Glutamatergic neuron (in vitro differentiated cells): ENCODE measurements at regions not wholly inside any gene's neighbourhood (a gene's known extent, or its start where the extent isn't known, plus 50 kb on each side); places are given as distances from the start of the nearest gene placed in this dataset.

ENCODE experiments used
- DNase-seq: peaks from one replicate; pipeline ENCODE4 v3.0.0; 2022
- H3K27ac Mint-ChIP-seq: one replicate; pipeline ENCODE4 v1.8.0; 2020; ENCODE audit warnings: mild to moderate bottlenecking, mixed read lengths, inconsistent platforms; ENCODE audit not compliant: unreplicated experiment
- H3K27me3 Mint-ChIP-seq: one replicate; pipeline ENCODE4 v1.8.0; 2020; ENCODE audit warnings: mild to moderate bottlenecking, moderate library complexity, mixed read lengths, inconsistent platforms; ENCODE audit not compliant: unreplicated experiment
- H3K36me3 Mint-ChIP-seq: one replicate; pipeline ENCODE4 v1.8.0; 2020; ENCODE audit warnings: mild to moderate bottlenecking, mixed read lengths, inconsistent platforms; ENCODE audit not compliant: unreplicated experiment
- H3K4me1 Mint-ChIP-seq: one replicate; pipeline ENCODE4 v1.8.0; 2020; ENCODE audit warnings: mild to moderate bottlenecking, low read depth, mixed read lengths, inconsistent platforms; ENCODE audit not compliant: unreplicated experiment
- H3K4me3 Mint-ChIP-seq: one replicate; pipeline ENCODE4 v1.8.0; 2020; ENCODE audit warnings: mild to moderate bottlenecking, mixed read lengths, inconsistent platforms; ENCODE audit not compliant: unreplicated experiment
- H3K9me3 Mint-ChIP-seq: one replicate; pipeline ENCODE4 v1.8.0; 2020; ENCODE audit warnings: mild to moderate bottlenecking, moderate library complexity, mixed read lengths, inconsistent platforms; ENCODE audit not compliant: unreplicated experiment
- CTCF ChIP-seq: fragments of 200-600 bp; sonication (generic); IDR thresholded peaks from one replicate; pipeline ENCODE4 v1.5.0; 2021; ENCODE audit not compliant: partially characterized antibody, unreplicated experiment

DNA sequence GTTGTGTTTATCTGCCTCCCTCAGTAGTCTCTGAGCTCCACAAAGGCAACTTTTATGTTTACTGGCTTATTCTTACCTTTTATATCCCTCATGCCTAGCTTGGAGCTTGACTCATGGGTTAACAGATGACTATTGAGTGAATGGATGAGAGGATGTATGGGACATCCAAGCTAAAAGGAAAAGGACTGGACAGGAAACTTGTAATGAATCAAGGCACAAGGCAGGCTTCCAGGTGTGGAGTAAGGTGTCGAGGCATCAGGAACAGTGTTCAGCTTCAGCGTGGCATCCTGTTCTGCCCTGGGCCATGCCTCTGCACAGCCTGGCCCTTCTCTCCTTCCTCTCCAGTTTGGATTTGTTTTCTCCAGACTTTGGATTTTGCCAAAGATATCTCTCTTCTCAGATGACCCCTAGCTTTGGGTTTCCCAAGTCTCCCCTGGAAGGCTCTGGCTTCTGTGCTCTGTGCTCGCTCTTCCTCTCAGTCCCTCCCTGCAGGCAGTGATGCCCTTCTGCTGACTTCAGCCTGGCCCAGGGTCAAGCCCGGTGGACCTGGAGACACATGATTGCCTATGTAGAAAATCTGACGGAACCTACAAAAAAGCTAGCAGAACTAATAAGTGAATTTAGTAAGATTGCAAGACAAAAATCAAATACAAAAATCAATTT lies 367.3 kb downstream of the CXCL12 start:
- H3K27ac Mint-ChIP-seq = no peak overlapping the region
- DNase-seq = no peak
- no peak overlapping the region for H3K4me3 Mint-ChIP-seq
- TF ChIP-seq CTCF = no peak
- peaks cover 4% of the 10 kb centered on the region for H3K4me1 Mint-ChIP-seq
- H3K27me3 Mint-ChIP-seq = peaks cover 1% of the 10 kb centered on the region
- H3K9me3 Mint-ChIP-seq = no peaks in the 10 kb centered on the region
- no peaks in the 10 kb centered on the region for H3K36me3 Mint-ChIP-seq

GRCh38 chr10:44016589-44017482 lies 368.1 kb downstream of the CXCL12 start:
- no peak for DNase-seq
- H3K27ac Mint-ChIP-seq = no peak overlapping the region
- H3K36me3 Mint-ChIP-seq = no peaks in the 10 kb centered on the region
- peaks cover 9% of the 10 kb centered on the region for H3K4me1 Mint-ChIP-seq
- H3K27me3 Mint-ChIP-seq = peaks cover 1% of the 10 kb centered on the region
- H3K4me3 Mint-ChIP-seq = no peak overlapping the region
- no peak for TF ChIP-seq CTCF
- peaks cover 3% of the 10 kb centered on the region for H3K9me3 Mint-ChIP-seq

DNA sequence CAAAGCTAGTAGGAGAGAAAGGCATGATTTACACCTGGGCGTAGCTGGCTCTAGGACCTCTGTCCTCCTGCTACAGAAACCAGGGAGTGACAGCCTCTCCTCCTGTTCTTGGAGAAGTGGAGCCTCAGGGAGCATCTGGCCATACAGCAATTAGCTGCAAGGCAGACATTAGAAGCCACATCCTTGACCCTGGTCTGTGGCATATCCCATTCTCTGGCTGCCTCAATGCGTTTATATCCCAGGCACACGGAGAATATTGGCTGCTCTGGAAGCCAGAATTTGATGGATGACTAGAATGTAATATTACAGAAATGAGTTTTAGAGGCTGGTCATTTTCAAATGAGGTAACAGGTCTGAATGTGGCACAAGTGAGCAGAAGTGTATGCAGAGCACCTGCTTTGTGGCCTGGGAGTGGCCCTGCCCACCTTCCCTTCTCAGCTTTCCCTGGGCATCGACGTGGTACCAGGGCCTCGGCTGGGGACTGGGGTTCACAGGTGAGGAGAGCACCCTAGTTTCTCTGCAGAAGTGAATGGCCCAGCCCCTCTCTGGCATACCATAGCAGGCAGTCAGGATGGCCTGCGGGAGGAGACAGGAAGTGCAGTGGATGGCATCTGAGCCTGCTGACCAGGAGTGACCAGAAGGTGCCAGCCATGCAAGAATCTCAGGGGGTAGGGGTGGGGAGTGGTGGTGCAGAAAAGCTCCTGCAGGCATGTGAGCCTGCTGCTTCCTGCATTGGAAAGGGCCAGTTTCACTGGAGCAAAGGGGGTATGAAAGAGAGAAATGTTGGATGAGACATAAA lies 367.2 kb upstream of the ZNF32 start:
- no peak for DNase-seq
- Mint-ChIP-seq H3K27ac (no peak overlapping the region), H3K4me1 (peaks cover 14% of the 10 kb centered on the region), H3K36me3 (no peaks in the 10 kb centered on the region), H3K27me3 (peaks cover 1% of the 10 kb centered on the region), H3K9me3 (peaks cover 3% of the 10 kb centered on the region), H3K4me3 (no peak overlapping the region)
- no peak for TF ChIP-seq CTCF

GRCh38 chr10:44014644-44015250 lies 366.1 kb upstream of the ZNF32 start:
- DNase-seq = no peak
- Mint-ChIP-seq H3K4me1 (peaks cover 14% of the 10 kb centered on the region), H3K27ac (no peak overlapping the region), H3K27me3 (peaks cover 1% of the 10 kb centered on the region), H3K4me3 (no peak overlapping the region), H3K36me3 (no peaks in the 10 kb centered on the region), H3K9me3 (peaks cover 3% of the 10 kb centered on the region)
- no peak for TF ChIP-seq CTCF
